ENCODE measurements at regions not wholly inside any gene's neighbourhood (a gene's known extent, or its start where the extent isn't known, plus 50 kb on each side); places are given as distances from the start of the nearest gene placed in this dataset.

DNA sequence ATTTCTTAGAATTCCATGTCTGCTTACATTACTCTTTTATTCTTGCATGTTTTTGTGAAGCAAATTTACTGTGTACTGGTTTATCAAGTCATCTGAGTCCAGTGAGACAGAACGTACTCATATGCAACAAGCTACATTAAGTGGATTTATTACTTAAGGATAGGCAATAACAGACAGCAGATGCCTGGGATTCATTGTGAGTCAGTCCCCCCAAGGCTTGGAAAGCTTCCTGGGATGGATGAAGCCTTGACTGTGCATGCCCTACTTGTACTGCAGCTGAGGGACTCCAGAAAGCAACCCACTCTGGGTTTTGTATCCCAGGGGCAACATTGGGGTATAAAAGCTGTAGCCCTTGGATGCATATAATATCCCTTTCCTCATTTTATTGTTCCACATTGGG lies 113.4 kb upstream of the RAB18 start:
- no peak overlapping the region for H2BK120ac ChIP-seq (ENCODE audit: low read depth, low read length, poor library complexity, severe bottlenecking)
- H4K91ac ChIP-seq (ENCODE audit: insufficient read length, low read depth, low read length): no peak overlapping the region
- H3K23ac ChIP-seq (ENCODE audit: insufficient read length, low read depth, low read length): no peak overlapping the region
- no peak for DNase-seq
- TF ChIP-seq, protein P1, sequence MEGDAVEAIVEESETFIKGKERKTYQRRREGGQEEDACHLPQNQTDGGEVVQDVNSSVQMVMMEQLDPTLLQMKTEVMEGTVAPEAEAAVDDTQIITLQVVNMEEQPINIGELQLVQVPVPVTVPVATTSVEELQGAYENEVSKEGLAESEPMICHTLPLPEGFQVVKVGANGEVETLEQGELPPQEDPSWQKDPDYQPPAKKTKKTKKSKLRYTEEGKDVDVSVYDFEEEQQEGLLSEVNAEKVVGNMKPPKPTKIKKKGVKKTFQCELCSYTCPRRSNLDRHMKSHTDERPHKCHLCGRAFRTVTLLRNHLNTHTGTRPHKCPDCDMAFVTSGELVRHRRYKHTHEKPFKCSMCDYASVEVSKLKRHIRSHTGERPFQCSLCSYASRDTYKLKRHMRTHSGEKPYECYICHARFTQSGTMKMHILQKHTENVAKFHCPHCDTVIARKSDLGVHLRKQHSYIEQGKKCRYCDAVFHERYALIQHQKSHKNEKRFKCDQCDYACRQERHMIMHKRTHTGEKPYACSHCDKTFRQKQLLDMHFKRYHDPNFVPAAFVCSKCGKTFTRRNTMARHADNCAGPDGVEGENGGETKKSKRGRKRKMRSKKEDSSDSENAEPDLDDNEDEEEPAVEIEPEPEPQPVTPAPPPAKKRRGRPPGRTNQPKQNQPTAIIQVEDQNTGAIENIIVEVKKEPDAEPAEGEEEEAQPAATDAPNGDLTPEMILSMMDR (conservative IDR thresholded peaks at IDR 0.05): no peak
- Mint-ChIP-seq H3K27me3 (ENCODE audit: low read depth) (no peaks in the 10 kb centered on the region), H3K27ac (no peak overlapping the region), H3K4me3 (no peak overlapping the region), H3K36me3 (ENCODE audit: insufficient read depth in 1 of 3, low read depth in 3 of 3) (peaks cover 0 to 8% (median 5%) of the 10 kb centered on the region in 3 experiments; a peak in 4 of 7 replicates), H3K4me1 (peaks cover 16% of the 10 kb centered on the region in 2 experiments), H3K9me3 (peaks cover 9 to 14% of the 10 kb centered on the region in 2 experiments; a peak in 4 of 5 replicates)
- H4K5ac ChIP-seq (ENCODE audit: insufficient read length, low read depth, low read length): no peak overlapping the region
- no peaks in the 10 kb centered on the region for H3K9me3 ChIP-seq (ENCODE audit: control insufficient read depth, low read depth, low read length)
- no peak overlapping the region for H2BK12ac ChIP-seq (ENCODE audit: insufficient read length, low read depth, low read length)
- no peak overlapping the region for H3K4me2 ChIP-seq (ENCODE audit: insufficient read depth, insufficient read length, low read length)
- H3K56ac ChIP-seq (ENCODE audit: insufficient read length, low read depth, low read length): no peak overlapping the region
- H3K79me1 ChIP-seq (ENCODE audit: insufficient read depth, low read depth, low read length, poor library complexity, severe bottlenecking): no peaks in the 10 kb centered on the region
- H2AK5ac ChIP-seq (ENCODE audit: insufficient read length, low read length): no peak overlapping the region
- no CpG with 5 or more reads among the region's 1 CpG for WGBS (ENCODE audit: extremely low coverage, insufficient read length, low lambda C conversion rate)
- H3K9ac ChIP-seq (ENCODE audit: extremely low read depth, insufficient read length, low read length): no peak overlapping the region
- no peak overlapping the region for H2BK15ac ChIP-seq (ENCODE audit: low read depth, low read length)
- no peak overlapping the region for H3K4ac ChIP-seq (ENCODE audit: low read depth, low read length)
- H3K27ac ChIP-seq (ENCODE audit: insufficient read length, low read depth, low read length): no peak overlapping the region
- no peaks in the 10 kb centered on the region for H4K20me1 ChIP-seq (ENCODE audit: control insufficient read depth, insufficient read depth, insufficient read length)
- H3K79me2 ChIP-seq (ENCODE audit: insufficient read depth, low read length): no peaks in the 10 kb centered on the region
- no peak overlapping the region for H4K8ac ChIP-seq (replicated peaks; ENCODE audit: insufficient read length, low read depth, low read length)
- no peak overlapping the region for H2BK5ac ChIP-seq (ENCODE audit: insufficient read length, low read length)
- no peaks in the 10 kb centered on the region for H3K27me3 ChIP-seq (ENCODE audit: insufficient read depth, low read length)
- no peak overlapping the region for H2AFZ ChIP-seq (ENCODE audit: low read length)
- no peak overlapping the region for H3T11ph ChIP-seq (ENCODE audit: low read length)
- H2BK20ac ChIP-seq (ENCODE audit: low read depth, low read length, poor library complexity, severe bottlenecking): no peak overlapping the region
- no peak overlapping the region for H3K14ac ChIP-seq (ENCODE audit: insufficient read depth, low read length)
- H3K23me2 ChIP-seq (ENCODE audit: insufficient read length, low read depth, low read length, poor library complexity, severe bottlenecking): no peaks in the 10 kb centered on the region
- H3K18ac ChIP-seq (ENCODE audit: insufficient read length, low read depth, low read length): no peak overlapping the region
- no peaks in the 10 kb centered on the region for H3K4me1 ChIP-seq (ENCODE audit: insufficient read depth, low read length)
